Stimulated activated CD4-positive, alpha-beta T cell treated with anti-CD3 and anti-CD28 coated beads, Interleukin-1b, Interleukin-23, amount 100 ng/mL, for 24 hours (primary cell): ENCODE measurements at regions not wholly inside any gene's neighbourhood (a gene's known extent, or its start where the extent isn't known, plus 50 kb on each side); places are given as distances from the start of the nearest gene placed in this dataset.

Experiments
- DNase-seq, 4 experiments: peaks; one replicate each; pipeline ENCODE4 v3.0.0-alpha.2; 2020; ENCODE audit warnings: low read depth in 4 of 4, low spot score in 1 of 4

- no peak for DNase-seq
Measured at GRCh38 chr17:5693821-5694220, 109.5 kb upstream of the NLRP1 start.

GRCh38 chr17:5694551-5694950 is 110.2 kb upstream of the NLRP1 start:
- DNase-seq, result no peak

GRCh38 chr17:5695480-5695879 is 111.2 kb upstream of the NLRP1 start:
- DNase-seq, result no peak

GRCh38 chr17:5698959-5699358 is 114.7 kb upstream of the NLRP1 start:
- DNase-seq, result no peak

GRCh38 chr17:5699814-5700213 is 115.5 kb upstream of the NLRP1 start:
- DNase-seq, result no peak

- no peak for DNase-seq
Measured at GRCh38 chr17:5700745-5701144, 116.4 kb upstream of the NLRP1 start.

- DNase-seq, result no peak
Measured at GRCh38 chr17:5701381-5701780, 117.1 kb upstream of the NLRP1 start.

- no peak for DNase-seq
Measured at GRCh38 chr17:5702951-5703510, 118.7 kb upstream of the NLRP1 start.

- no peak for DNase-seq
Measured at GRCh38 chr17:5703736-5704135, 119.4 kb upstream of the NLRP1 start.

- DNase-seq, result no peak
Measured at GRCh38 chr17:5705081-5705875, 121.0 kb upstream of the NLRP1 start.

GRCh38 chr17:5705876-5706576 is 121.7 kb upstream of the NLRP1 start:
- no peak for DNase-seq

- DNase-seq, result peak; percentile 13 to 42 (median 23)
Measured at GRCh38 chr17:5706577-5707210, 122.4 kb upstream of the NLRP1 start.

GRCh38 chr17:5707482-5707881 is 123.2 kb upstream of the NLRP1 start:
- no peak for DNase-seq

GRCh38 chr17:5708344-5708743 is 124.0 kb upstream of the NLRP1 start:
- DNase-seq, result no peak

- DNase-seq, result no peak
Measured at GRCh38 chr17:5711344-5711743, 127.0 kb upstream of the NLRP1 start.

- no peak for DNase-seq
Measured at GRCh38 chr17:5714993-5715392, 130.7 kb upstream of the NLRP1 start.

GRCh38 chr17:5715478-5715877 is 131.2 kb upstream of the NLRP1 start:
- no peak for DNase-seq

GRCh38 chr17:5718726-5719125 is 134.4 kb upstream of the NLRP1 start:
- no peak for DNase-seq

- DNase-seq, result no peak
Measured at GRCh38 chr17:5719976-5720375, 135.7 kb upstream of the NLRP1 start.

GRCh38 chr17:5730373-5730772 is 146.1 kb upstream of the NLRP1 start:
- DNase-seq, result no peak

GRCh38 chr17:5740937-5741336 is 156.6 kb upstream of the NLRP1 start:
- DNase-seq, result no peak

GRCh38 chr17:5741810-5742209 is 157.5 kb upstream of the NLRP1 start:
- no peak for DNase-seq
